Muscle of back (tissue), 3 donors: ENCODE measurements at regions not wholly inside any gene's neighbourhood (a gene's known extent, or its start where the extent isn't known, plus 50 kb on each side); places are given as distances from the start of the nearest gene placed in this dataset.
A peak's percentile ranks its signal among the peaks of the same experiment; 100 is the strongest.

Experiments
- DNase-seq, 3 donors: peaks; one replicate each; pipeline versions ENCODE4 v3.0.0 to v3.0.0-alpha.2; 2013

DNA sequence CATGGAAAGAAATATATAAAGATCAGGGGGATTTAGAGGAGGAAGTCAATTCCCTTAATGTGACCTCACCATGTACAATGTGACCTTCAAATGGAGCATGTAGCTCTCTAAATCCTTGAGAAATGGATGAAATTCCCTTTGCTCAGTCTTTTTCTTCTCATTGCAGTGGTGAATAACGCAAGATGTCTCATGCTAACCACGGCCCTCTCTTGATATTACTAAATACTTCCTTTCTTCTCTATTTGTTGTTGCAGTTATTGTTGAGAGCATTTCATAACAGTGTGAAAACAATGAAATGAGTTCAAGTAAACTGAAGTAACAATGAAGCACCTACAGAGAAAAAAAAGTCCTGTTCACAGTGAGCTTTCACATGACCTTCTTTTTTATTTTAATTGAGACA, 55.6 kb downstream of the ZNF281 start:
- no peak for DNase-seq

DNA sequence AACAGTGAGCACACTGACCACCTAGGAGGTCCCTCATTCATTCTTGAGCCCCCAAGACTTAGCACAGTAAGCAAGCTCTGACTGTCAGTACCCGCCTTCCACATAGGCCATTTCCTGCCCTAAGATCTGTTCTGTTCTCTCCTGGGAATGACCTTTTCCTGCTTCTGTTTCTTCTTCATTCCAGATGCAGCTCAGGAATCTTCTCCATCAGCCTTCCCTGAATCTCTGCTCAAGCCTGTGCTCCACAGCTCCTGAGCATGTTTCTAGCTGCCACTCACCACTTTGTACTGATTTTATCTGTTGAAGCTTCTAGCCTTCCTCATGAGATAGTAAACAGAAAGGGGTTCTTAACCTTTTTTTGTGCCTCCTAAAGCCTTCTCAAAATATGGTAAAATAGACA, 56.6 kb downstream of the ZNF281 start:
- no peak for DNase-seq

DNA sequence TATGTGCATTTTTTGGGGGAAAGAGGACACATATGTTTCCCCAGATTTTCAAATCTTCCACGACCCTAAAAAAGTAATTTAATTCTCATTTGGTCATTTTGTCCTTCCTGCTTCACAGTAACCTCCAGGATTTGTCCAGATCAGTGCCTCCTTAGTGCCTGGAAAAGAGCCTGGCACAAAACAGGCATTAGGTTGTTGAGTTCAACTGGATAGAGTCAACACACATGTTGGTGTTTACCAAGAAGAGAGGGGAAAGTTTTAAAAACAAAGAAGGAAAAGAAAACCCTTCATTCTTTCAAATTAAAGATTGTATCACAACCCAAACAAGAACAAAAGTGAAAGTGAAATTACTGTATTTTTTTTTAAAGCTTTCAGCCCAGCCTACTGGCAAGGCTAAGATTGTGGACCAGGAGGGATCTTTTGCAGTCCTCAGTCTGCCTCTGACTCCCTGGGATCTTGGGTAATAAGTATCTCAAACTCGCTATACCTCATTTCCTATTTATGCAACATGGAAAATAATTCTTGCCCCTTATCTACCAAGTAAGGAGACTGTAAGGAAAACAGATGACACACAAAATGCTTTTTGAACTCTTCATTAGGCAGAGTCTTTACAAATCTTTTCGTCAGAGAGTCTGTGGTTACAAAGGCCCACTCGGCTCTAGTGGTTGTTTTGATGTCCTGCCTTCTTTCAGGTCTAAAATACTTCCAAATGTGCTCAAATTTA, 57.8 kb downstream of the ZNF281 start:
- DNase-seq: peak; percentile 30 to 97 (median 48)

DNA sequence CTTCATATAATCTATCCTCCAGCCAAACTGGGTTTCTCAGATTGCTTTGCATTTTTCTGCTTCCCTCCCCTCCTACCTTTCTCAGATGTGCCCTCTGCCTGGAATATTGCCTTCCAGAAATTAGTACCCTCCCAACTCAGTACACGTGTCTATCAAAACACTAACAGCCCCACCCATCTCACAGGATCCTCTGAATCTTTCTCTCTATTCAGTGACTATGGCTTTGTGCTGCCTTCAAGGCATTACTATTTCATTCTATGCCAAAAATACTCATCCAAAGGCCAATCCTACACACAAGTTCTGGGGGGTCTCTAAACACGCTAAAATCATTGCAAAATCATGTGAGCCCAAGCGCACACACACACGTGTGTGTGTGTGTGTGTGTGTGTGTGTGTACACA, 58.4 kb downstream of the ZNF281 start:
- DNase-seq: no peak

DNA sequence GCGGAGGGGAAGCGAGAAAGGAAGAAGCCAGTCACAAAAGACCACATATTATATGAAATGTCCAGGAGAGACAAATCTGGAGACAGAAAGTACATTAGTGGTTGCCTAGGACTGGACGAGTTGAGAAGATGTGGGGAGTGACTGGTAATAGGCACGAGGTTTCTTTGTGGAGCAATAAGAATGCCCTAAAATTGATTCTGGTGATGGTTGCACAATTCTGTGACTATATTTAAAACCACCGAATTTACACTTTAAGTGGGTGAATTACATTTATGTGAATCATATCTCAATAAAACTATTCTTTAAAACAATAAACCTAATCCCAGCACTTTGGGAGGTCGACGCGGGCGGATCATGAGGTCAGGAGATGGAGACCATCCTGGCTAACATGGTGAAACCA, 63.1 kb downstream of the ZNF281 start:
- peak in 1 of 3 donors; percentile 53 for DNase-seq

DNA sequence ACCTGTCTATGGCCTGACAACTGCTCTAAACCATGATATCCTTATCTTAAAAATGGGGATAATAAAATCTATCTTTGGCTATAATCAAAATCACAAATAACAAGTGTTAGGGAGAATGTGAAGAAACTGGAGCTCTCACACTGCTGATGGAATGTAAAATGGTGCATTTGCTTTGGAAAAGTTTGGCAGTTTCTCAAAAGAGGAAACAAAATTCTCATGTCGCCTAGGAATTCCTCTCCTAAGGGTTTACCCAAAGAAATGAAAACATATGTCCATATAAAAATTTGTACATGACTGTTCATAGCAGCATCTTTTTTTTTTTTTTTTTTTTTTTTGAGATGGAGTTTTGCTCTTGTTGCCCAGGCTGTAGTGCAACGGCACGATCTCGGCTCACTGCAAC, 64.3 kb downstream of the ZNF281 start:
- DNase-seq: peak in 1 of 3 donors; percentile 41

DNA sequence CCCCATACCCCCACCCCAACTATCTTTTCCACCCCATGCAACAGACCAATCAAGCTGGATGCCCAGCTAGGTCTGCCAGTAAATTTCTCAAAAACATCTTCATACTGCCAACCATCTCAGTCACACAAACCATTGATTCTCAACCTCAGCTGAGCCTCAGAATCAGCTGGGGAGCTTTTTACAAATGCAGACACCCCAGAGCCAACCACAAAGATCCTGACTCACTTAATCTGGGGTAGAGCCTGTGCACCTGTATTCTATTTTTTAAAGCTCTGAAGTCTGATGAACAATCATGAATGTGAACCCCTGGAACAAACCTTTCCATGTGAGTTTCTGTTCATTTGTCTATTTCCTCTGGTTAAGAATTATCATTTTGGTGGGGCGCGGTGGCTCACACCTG, 66.0 kb downstream of the ZNF281 start:
- no peak for DNase-seq

DNA sequence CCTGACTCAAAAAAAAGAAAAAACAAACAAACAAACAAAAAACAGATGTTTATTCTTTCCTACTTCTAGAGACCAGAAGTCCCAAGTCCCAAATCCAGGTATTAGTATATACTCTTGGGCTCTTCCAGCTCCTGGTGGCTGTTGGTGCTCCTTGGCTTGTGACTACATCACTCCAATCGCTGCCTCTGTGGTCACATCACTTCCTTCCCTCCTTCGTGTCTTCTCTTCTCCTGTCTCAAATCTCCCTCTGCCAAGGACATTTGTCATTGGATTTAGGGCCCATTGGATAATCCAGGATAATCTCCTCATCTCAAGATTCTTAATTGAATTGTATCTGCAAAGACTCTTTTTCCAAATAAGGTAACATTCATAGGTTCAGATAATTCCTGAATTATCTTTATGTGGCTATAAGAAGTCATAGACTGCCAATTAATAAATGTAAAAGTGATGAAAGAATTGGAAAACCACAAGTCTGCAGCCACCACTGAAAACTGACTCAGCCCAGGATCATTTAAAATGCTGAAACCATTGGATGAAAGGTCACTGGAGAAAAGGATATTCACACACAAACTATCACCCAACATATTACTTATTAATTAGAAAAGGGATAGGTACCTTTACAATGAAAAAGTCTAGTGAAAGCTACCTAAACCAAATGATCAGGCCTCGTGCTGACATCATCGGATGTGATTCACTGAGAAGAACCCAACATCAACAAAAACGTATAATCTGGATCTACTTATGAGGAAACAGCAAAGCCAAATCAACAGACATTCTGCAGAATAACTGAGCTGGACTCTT, 67.1 kb downstream of the ZNF281 start:
- DNase-seq: peak in 1 of 3 donors; percentile 65

DNA sequence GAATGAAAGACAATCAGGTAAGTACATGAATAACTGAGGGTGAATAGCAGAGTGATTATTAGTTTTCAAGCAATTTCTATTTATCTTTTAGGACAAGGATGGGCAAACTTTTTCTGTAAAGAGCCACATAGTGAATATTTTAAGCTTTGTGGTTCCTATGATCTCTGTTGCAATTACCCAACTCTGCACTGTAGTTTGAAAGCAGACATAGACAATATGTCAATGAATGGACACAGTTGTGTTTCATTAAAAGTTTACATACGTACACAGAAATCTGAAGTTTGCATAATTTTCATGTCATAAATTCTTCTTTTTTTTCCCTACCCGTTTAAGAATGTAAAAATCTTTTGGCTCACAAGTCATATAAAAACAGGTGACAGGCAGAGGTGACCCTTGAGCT, 71.4 kb downstream of the ZNF281 start:
- no peak for DNase-seq

DNA sequence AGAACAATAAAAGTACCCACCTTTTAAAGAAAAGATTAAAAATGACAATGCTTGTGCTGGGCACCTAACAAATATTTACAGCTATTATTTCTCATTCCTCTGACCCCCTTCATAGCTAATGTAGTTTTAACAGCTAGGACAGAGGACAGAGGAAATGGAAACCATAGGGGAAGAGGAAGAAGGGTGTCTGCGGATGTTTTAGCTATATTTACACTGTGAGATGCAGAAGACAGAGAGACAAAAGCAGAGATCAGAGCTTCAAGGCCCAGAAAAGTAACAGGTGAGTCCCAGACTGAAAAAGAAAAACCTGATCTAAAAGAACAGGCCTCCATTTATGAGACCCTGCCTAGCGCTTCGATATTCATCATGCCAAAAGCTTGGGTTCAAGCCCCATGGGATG, 72.0 kb downstream of the ZNF281 start:
- no peak for DNase-seq

DNA sequence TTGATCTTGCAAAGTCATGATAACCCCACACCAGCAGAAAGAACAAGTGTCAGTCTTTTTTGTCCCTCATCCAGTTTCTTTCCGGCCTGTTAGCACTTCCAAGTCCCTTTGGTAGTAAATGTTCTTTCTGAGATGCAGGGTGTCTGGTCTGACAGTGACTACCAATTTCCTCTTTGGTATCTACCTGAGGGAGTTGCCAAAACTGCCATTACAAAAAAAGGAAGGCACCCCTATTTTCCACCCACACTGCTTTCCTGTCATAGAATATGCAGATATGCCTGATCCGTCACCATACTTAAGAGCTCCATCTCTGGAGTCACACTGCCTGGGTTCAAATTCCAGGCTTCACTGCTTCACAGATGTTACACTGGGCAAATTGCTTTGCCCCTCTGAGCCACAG, 72.4 kb downstream of the ZNF281 start:
- DNase-seq: no peak

DNA sequence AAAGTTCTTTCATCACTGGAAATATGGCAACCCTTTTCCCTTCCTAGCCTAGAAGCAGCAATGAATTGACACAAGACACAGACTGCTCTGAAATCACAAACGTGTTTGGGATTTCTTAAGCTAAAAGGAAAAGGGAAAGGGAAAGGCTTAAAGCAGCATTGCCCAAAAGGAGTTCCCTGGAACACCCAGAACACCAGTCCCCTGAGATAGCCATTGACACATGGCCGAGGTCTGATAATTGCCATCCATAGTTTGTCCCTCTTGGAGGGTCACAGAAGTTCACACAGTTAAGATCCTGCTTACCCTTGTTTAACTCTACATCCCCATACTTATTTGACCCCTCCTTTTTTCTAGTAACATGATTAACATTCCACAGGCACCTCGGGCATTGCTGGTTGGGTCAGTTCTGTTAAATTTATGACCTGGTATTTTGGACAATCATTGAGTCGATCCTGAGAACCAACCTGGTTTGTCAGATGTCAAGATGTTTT, 72.9 kb downstream of the ZNF281 start:
- no peak for DNase-seq

DNA sequence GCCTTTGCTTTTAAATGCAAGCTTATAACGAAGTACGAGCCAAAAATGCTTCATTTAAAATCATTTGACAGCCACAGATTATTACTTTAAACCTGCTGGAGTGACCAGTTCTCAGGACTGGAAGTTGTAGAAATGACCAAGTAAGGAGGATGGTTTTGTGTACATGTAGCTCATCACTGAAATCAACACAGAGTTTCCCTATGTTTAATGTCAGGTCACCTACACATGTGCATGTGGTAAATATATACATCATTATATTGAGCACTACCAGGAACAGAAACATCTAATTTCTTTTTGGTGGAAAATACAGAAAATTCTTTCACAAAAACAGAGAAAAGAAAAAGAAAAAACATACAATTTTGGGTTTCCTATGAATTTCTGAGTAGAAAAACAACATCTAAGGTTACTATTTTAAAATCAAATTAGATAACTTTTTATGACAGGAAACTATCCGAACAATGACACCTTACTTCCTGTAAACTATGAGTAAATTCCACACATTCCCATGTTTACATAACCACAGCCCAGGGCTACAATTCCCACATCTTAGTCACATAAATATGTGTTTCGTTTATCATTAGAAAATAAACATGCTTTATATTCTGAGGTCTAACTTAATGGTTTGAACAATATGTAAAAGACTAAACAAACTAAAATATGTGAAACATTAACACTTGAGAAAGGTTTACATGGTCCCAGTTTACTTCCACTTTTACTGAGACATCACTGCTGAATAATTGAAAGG, 73.6 kb downstream of the ZNF281 start:
- peak in 1 of 3 donors; percentile 28 for DNase-seq

DNA sequence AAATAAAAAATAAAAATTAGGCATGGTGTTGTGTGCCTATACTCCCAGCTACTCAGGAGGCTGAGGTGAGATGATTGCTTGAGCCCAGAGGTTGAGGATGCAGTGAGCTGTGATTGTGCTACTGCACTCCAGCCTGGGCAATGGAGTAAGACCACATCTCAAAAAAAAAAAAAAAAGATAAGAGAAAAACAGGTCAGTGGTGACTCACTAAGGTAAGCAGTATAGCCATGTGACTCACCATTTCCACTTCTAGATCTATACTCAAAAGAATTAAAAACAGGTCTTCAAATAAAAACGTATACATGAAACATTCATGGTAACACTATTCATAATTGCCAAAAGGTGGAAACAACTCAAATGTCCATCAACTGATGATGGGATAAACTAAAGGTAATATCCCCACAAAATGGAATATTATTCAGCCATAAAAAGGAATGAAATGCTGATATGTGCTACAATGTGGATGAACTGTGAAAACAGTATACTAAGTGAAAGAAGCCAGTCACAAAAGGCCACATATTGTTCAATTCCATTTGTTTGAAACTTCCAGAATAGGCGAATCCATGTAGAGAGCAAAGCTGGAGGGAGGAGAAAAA, 75.1 kb downstream of the ZNF281 start:
- no peak for DNase-seq

DNA sequence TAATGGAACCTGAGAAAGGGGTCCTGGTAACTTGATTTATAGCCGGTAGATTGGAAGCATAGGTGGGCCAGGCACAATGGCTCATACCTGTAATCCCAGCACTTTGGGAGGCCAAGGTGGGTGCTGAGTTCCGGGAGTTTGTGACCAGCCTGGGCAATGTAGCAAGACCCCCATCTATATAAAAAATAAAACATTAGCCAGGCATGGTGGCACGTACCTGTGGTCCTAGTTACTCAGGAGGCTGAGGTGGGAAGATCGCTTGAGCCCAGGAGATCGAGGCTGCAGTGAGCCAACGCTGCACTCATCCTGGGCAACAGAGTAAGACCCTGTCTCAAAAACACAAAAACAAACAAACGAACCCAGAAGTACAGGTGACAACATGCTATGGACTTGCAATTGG, 76.5 kb downstream of the ZNF281 start:
- no peak for DNase-seq

DNA sequence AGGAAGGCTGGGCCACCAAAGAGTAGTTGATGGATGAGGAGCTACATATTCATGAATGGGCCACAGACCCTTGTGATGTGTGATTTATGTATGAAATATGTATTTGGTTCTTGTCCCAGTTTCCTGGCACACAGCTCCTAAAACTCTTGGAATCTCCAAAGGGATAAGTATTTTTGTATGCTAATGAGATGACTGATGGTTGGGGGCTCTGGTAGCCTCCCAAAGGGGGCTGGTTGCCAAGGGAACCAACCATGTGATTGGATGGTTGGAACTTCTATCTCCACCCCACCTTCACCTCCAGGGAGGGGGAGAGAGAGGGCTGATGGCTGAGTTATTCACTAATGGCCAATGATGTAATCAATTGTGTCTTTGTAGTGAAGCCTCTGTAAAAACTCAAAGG, 77.1 kb downstream of the ZNF281 start:
- peak in 1 of 3 donors; percentile 87 for DNase-seq

DNA sequence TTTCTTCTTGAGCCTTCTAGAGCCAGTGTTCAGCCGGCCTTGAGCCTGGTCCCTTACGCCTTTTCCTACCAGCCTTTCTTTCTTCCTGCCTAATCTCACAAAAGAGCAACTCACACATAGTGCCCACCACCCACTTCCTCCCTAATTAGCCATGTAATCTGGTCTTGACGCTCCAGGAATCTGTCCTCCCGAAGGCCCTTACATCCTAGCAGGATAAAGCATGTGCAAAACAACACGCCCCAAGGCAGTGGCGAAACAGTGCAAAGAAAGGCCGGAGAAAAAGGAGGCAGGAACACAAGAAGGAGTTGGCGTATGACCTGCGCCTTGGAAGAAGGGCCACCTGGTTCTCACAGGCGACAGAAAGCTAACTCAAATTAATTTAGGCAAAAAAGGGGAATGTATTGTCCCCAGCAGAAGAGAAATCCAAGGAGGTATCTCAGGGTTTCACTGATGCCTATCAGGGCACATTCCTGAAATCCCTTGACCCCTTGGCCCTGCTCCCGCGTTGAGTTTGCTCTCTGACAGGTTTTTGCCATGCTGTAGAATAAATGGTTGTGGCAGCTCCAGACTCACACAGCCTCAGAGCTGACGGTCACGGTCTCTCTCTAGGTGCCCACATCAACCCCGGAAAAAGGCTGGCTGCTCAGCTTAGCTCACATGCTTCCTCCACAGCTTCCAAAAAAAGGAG, 79.0 kb downstream of the ZNF281 start:
- DNase-seq: no peak

DNA sequence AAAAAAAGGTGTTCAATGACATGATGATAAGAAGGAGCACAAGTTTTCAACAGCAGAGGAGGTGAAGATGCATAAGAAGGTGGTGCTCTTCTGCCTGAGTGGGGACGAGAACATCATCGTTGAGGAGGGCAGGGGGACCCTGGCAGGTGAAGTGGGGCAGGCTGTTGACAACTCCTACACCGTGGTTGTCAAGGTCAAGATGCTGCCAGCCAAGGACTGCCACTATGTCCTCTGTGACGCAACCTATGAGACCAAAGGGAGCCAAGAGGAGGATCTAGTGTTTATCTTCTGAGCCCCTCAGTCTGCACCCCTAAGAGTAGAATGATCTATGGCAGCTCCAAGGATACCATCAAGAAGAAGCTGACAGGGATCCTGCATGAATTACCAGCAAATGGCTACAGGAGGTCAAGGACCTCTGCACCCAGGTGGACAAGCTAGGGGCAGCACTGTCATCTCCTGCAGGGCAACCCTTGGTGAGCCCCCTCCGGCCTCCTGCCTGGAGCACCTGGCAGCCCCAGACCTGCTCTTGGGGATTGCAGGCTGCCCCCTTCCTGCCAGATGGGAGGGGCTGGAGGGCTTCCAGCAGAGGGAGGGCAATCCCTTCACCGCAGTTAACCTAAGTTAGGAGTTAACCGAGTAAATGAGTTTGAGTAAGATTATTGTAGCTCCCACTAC, 80.5 kb downstream of the ZNF281 start:
- DNase-seq: no peak

DNA sequence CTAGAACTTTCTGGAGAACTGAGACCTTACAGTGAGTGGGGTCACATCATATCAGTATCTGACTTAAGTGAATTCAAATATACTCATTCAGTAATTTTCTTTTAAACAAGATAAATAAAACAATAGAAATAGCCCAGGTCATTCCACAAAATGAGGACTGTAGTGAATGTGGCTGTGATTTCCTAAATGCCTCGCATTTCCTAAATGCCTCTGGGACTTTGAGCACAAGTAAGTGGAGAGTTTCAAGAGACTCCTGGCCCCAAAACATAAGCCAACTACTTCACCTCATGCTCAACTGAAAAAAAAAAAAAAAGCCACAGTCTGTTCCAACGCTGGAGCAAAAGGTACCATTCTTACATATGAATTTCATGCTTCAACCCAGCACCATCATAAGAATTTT, 81.5 kb downstream of the ZNF281 start:
- DNase-seq: no peak

DNA sequence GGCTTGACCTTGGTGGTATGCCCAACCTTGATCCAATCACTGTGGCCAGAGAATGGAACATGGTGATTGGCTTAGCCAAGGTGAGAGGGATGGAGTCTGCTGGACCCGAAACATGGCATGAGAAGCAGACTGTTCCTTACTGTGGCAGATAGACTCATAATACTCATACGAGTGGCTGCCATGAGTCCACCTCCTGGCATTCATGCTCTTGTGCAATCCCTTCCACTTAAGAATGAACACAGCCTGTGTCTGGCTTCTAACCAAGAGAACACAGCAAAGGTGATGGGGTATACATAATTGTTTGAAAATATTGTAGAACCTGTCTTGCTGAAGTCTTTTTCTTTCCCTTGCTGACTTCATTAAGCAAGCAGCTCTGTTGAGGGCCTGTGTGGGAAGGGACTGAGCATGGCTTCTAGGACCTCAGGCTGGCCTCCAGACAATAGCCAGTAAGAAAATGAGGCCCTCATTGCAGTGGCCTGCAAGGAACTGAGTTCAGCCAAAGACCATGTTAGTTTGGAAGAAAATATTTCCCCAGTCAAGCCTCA, 85.9 kb downstream of the ZNF281 start:
- DNase-seq: no peak

DNA sequence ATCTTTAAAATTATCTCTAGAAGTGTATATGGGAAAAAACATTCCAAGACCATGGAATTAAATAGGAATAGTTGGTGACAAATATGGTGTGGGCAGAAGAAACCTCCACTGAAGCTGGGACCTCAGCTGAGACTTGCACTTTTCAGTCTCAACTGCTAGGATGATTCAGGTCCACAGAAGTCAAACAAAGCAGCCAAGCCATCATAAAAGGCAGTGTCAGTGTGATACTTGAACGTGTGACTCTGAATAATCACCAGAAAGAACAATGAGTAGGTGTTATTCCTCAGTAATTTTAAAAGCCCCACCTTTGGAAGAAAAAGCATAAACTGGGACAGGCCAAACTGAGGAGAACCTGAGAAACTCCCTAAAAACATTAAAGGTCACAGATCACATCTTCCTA, 90.7 kb downstream of the ZNF281 start:
- DNase-seq: no peak
